CD14-positive monocyte (primary cell): ENCODE measurements at regions not wholly inside any gene's neighbourhood (a gene's known extent, or its start where the extent isn't known, plus 50 kb on each side); places are given as distances from the start of the nearest gene placed in this dataset.

Experiments
- DNase-seq, 3 donors: peaks; one replicate each; pipeline ENCODE4 v3.0.0-alpha.2; 2011 to 2022
- H2AFZ ChIP-seq: 2 replicates; pipeline ENCODE4 v1.6.0; 2012; ENCODE audit warnings: mild to moderate bottlenecking, low read depth, low read length, inconsistent platforms; ENCODE audit not compliant: insufficient read depth, poor library complexity, severe bottlenecking
- H3K27ac ChIP-seq, 2 donors: 1 replicate in 1 of 2; 2 replicates in 1 of 2; pipeline ENCODE4 v1.5.1; 2012 to 2013; ENCODE audit warnings: low read length in 2 of 2, control low read depth in 1 of 2, inconsistent platforms in 1 of 2, low read depth in 1 of 2, mild to moderate bottlenecking in 1 of 2
- H3K27me3 ChIP-seq, 2 donors: one replicate each; pipeline versions ENCODE4 v1.6.0 to v1.6.1; 2011 to 2013; ENCODE audit warnings: low read length in 2 of 2; ENCODE audit not compliant: control insufficient read depth in 2 of 2, insufficient read depth in 2 of 2
- H3K36me3 ChIP-seq, 2 donors: replicated peaks in 1 of 2; 1 replicate in 1 of 2; 2 replicates in 1 of 2; pipeline versions ENCODE4 v1.5.1 to v1.6.1; 2012 to 2013; ENCODE audit warnings: low read length in 2 of 2, control low read depth in 1 of 2, inconsistent platforms in 1 of 2, mild to moderate bottlenecking in 1 of 2; ENCODE audit not compliant: insufficient read depth in 2 of 2, control insufficient read depth in 1 of 2
- H3K4me1 ChIP-seq, 2 donors: 1 replicate in 1 of 2; 2 replicates in 1 of 2; pipeline versions ENCODE4 v1.5.1 to v1.6.1; 2012 to 2013; ENCODE audit warnings: low read length in 2 of 2, control low read depth in 1 of 2, inconsistent platforms in 1 of 2, mild to moderate bottlenecking in 1 of 2, moderate library complexity in 1 of 2; ENCODE audit not compliant: insufficient read depth in 2 of 2, control insufficient read depth in 1 of 2
- H3K4me2 ChIP-seq: replicated peaks from 2 replicates; pipeline ENCODE3; 2012; ENCODE audit warnings: low read length, moderate library complexity, mild to moderate bottlenecking; ENCODE audit not compliant: poor library complexity, severe bottlenecking; ENCODE audit errors: extremely low read depth
- H3K4me3 ChIP-seq, 3 experiments: fragments of 200-600 bp in 1 of 3; sonication (generic) in 1 of 3; replicated peaks in 1 of 3; 1 replicate in 2 of 3; 2 replicates in 1 of 3; pipeline ENCODE4 v1.5.1; 2011 to 2013; ENCODE audit warnings: low read length in 3 of 3, mild to moderate bottlenecking in 3 of 3, control low read depth in 2 of 3, low read depth in 2 of 3, inconsistent platforms in 1 of 3, moderate library complexity in 1 of 3
- H3K79me2 ChIP-seq: 2 replicates; pipeline ENCODE4 v1.6.0; 2012; ENCODE audit warnings: mild to moderate bottlenecking, control low read depth, inconsistent platforms, low read length, moderate library complexity; ENCODE audit not compliant: insufficient read depth
- H3K9ac ChIP-seq: 2 replicates; pipeline ENCODE4 v1.6.0; 2017; ENCODE audit warnings: low read length, mild to moderate bottlenecking; ENCODE audit not compliant: insufficient read depth, poor library complexity, severe bottlenecking
- H3K9me3 ChIP-seq, 2 donors: replicated peaks in 1 of 2; 1 replicate in 1 of 2; 2 replicates in 1 of 2; pipeline versions ENCODE4 v1.5.1 to v1.6.1; 2012 to 2013; ENCODE audit warnings: low read length in 2 of 2, control low read depth in 1 of 2; ENCODE audit not compliant: control insufficient read depth in 1 of 2, insufficient read depth in 1 of 2
- H4K20me1 ChIP-seq: 2 replicates; pipeline ENCODE4 v1.6.0; 2012; ENCODE audit warnings: mild to moderate bottlenecking, low read length, control low read depth, moderate library complexity; ENCODE audit not compliant: insufficient read depth
- H3K27ac Mint-ChIP-seq, 7 donors: one replicate each; pipeline ENCODE4 v1.8.0; 2020; ENCODE audit warnings: mild to moderate bottlenecking in 7 of 7, mixed read lengths in 7 of 7, moderate library complexity in 6 of 7, inconsistent platforms in 2 of 7
- H3K27me3 Mint-ChIP-seq, 3 donors: one replicate each; pipeline ENCODE4 v1.8.0; 2021 to 2022; ENCODE audit warnings: low read depth in 3 of 3, mild to moderate bottlenecking in 3 of 3, mixed read lengths in 3 of 3, moderate library complexity in 3 of 3, inconsistent platforms in 1 of 3
- H3K36me3 Mint-ChIP-seq, 2 donors: one replicate each; pipeline ENCODE4 v1.8.0; 2020; ENCODE audit warnings: mixed read lengths in 2 of 2, inconsistent platforms in 1 of 2, mild to moderate bottlenecking in 1 of 2
- H3K4me1 Mint-ChIP-seq: one replicate; pipeline ENCODE4 v1.8.0; 2020; ENCODE audit warnings: mild to moderate bottlenecking, mixed read lengths
- H3K4me3 Mint-ChIP-seq, 2 donors: one replicate each; pipeline ENCODE4 v1.8.0; 2020; ENCODE audit warnings: mild to moderate bottlenecking in 2 of 2, mixed read lengths in 2 of 2, moderate library complexity in 1 of 2
- H3K9me3 Mint-ChIP-seq, 7 donors: one replicate each; pipeline ENCODE4 v1.8.0; 2020 to 2022; ENCODE audit warnings: mixed read lengths in 7 of 7, mild to moderate bottlenecking in 6 of 7, moderate library complexity in 6 of 7, inconsistent platforms in 2 of 7
- WGBS: methylation state at CpG from one replicate; pipeline ENCODE4 v1.1.5; 2013; ENCODE audit warnings: missing lambda C conversion rate; ENCODE audit not compliant: insufficient coverage; 5-methylcytosine and 5-hydroxymethylcytosine counted together
- intact Hi-C, 2 donors: fragments of 100-400 bp; cut with micrococcal nuclease; formaldehyde crosslinking; loops; one replicate each; pipeline versions ENCODE4 v1.15.0 to v1.15.1; 2023
- TF ChIP-seq, protein P1 (sequence below): fragments of 200-600 bp; IDR thresholded peaks from one replicate; pipeline ENCODE4 v1.8.0; 2022; ENCODE audit warnings: antibody characterized with exemption, mild to moderate bottlenecking

DNA sequence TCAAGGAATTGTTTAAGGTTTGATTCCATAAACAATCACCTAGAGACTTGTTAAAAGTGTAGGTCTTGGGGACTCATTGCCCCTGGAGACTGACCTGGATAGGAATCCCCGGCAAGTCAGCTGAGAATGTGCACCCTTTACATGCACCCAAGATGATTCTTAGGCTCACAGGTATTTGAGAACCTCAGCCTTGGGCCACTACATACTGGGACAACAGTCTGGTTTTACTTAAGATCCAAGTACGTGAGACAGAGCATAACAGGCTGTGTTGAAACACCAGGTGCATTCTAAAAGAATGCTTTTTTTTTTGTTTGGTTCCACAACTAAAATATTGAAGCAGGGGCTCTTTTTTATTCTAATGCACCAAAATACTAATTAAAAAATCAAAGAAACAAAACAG, 215.8 kb downstream of the TMX3 start:
- no peak overlapping the region for H3K4me3 Mint-ChIP-seq
- peaks cover 0 to 1% (median 0%) of the 10 kb centered on the region in 3 donors for H3K27me3 Mint-ChIP-seq
- Histone ChIP-seq H3K79me2 (no peaks in the 10 kb centered on the region), H3K9me3 (no peaks in the 10 kb centered on the region), H2AFZ (no peak overlapping the region), H3K36me3 (no peaks in the 10 kb centered on the region), H3K4me3 (no peak overlapping the region), H3K27me3 (no peaks in the 10 kb centered on the region), H3K4me1 (no peaks in the 10 kb centered on the region), H3K4me2 (no peak overlapping the region), H3K27ac (no peak overlapping the region), H4K20me1 (no peaks in the 10 kb centered on the region), H3K9ac (no peak overlapping the region)
- no peaks in the 10 kb centered on the region for H3K9me3 Mint-ChIP-seq
- H3K27ac Mint-ChIP-seq = no peak overlapping the region
- no CpG with 5 or more reads among the region's 2 CpGs for WGBS
- H3K4me1 Mint-ChIP-seq = no peaks in the 10 kb centered on the region
- intact Hi-C loops = no loop called here
- no peak for DNase-seq
- TF ChIP-seq, protein P1, sequence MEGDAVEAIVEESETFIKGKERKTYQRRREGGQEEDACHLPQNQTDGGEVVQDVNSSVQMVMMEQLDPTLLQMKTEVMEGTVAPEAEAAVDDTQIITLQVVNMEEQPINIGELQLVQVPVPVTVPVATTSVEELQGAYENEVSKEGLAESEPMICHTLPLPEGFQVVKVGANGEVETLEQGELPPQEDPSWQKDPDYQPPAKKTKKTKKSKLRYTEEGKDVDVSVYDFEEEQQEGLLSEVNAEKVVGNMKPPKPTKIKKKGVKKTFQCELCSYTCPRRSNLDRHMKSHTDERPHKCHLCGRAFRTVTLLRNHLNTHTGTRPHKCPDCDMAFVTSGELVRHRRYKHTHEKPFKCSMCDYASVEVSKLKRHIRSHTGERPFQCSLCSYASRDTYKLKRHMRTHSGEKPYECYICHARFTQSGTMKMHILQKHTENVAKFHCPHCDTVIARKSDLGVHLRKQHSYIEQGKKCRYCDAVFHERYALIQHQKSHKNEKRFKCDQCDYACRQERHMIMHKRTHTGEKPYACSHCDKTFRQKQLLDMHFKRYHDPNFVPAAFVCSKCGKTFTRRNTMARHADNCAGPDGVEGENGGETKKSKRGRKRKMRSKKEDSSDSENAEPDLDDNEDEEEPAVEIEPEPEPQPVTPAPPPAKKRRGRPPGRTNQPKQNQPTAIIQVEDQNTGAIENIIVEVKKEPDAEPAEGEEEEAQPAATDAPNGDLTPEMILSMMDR = no peak
- H3K36me3 Mint-ChIP-seq = no peaks in the 10 kb centered on the region

DNA sequence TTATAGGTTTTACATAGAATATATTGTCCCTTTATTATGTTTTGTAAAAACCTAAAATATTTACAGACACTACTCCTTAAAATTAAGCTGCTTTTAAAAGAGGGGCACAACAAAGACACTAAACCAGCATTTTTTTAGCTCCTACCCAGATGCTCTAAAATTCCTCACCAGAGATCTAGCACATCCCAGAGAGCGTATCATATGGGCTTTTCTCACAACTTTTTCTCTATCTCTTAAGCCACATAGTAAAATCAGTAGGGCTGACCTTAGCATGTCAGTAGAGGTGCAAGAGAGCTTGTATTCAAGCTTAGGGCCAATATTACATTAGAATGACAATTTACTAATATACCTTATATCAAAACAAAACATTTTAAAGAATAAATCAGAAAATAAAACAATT, 216.3 kb downstream of the TMX3 start:
- H3K4me2 ChIP-seq = no peak overlapping the region
- Mint-ChIP-seq H3K4me1 (no peaks in the 10 kb centered on the region), H3K27me3 (peaks cover 0 to 1% (median 0%) of the 10 kb centered on the region in 3 donors), H3K36me3 (no peaks in the 10 kb centered on the region), H3K27ac (no peak overlapping the region), H3K9me3 (no peaks in the 10 kb centered on the region), H3K4me3 (no peak overlapping the region)
- H3K9me3 ChIP-seq = no peaks in the 10 kb centered on the region
- no peaks in the 10 kb centered on the region for H3K4me1 ChIP-seq
- WGBS = no CpG with 5 or more reads among the region's 1 CpG
- intact Hi-C loops = no loop called here
- DNase-seq = no peak
- H3K27ac ChIP-seq = no peak overlapping the region
- no peak overlapping the region for H2AFZ ChIP-seq
- H3K79me2 ChIP-seq = no peaks in the 10 kb centered on the region
- H3K9ac ChIP-seq = no peak overlapping the region
- TF ChIP-seq, protein P1 = no peak
- no peaks in the 10 kb centered on the region for H3K27me3 ChIP-seq
- H3K4me3 ChIP-seq = no peak overlapping the region
- no peaks in the 10 kb centered on the region for H3K36me3 ChIP-seq
- no peaks in the 10 kb centered on the region for H4K20me1 ChIP-seq
